CD4-positive, alpha-beta T cell treated with Interleukin-1 beta for 1 hour (primary cell): ENCODE measurements at regions not wholly inside any gene's neighbourhood (a gene's known extent, or its start where the extent isn't known, plus 50 kb on each side); places are given as distances from the start of the nearest gene placed in this dataset.

Source experiments
- DNase-seq, 2 donors: peaks; one replicate each; pipeline ENCODE4 v3.0.0-alpha.2; 2020 to 2022

DNA sequence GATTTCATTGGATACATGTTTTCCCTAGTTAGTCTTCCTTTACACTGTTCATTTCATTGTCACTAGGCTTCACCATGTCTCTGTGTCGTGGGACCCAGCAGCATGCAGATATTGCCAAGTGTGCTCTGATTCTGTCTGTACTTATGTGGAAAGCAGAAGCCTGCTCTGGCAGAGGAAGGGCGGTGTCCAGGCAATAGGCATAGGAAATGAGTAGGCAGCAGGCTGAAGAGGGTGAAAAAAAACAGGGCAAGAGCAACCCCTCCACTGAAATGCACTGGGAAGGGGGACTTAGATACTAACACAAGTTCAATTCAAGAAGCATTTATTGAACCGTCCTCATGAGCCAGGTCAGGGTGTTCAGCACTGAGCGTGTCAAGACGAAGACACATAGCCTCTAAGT, 85.2 kb upstream of the VAV3 start:
- peak in 1 of 2 donors; percentile 54 for DNase-seq

DNA sequence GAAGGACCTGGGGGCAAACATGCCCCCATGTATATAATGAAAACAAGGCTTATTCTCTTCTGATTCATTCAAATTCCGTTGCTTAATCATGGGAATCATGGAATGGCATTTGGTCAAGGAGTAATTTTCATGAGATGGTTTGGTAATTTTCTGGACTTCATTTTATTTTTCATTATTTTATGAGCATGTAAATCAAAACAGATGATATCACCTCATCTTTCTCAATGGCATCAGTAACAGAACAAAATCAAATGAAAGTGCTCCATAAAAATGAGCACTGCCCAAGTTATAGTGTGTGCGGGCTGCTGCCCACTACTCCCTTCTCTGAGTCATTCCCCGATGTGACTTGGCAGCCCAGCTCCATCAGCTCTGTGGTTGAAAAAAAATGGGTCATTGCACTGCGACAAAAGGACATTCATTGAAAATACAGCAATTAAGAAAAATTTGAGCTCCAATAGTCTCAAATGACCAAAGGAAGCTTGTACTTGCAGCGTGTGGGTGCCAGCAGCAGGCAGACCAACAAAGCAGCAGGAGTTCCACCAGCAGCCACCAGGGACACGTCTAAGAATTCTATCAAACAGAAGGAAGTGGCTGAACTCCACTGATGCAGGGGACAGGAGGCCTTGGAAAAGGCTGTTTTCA, 84.3 kb upstream of the VAV3 start:
- DNase-seq = peak; percentile 8 to 48

DNA sequence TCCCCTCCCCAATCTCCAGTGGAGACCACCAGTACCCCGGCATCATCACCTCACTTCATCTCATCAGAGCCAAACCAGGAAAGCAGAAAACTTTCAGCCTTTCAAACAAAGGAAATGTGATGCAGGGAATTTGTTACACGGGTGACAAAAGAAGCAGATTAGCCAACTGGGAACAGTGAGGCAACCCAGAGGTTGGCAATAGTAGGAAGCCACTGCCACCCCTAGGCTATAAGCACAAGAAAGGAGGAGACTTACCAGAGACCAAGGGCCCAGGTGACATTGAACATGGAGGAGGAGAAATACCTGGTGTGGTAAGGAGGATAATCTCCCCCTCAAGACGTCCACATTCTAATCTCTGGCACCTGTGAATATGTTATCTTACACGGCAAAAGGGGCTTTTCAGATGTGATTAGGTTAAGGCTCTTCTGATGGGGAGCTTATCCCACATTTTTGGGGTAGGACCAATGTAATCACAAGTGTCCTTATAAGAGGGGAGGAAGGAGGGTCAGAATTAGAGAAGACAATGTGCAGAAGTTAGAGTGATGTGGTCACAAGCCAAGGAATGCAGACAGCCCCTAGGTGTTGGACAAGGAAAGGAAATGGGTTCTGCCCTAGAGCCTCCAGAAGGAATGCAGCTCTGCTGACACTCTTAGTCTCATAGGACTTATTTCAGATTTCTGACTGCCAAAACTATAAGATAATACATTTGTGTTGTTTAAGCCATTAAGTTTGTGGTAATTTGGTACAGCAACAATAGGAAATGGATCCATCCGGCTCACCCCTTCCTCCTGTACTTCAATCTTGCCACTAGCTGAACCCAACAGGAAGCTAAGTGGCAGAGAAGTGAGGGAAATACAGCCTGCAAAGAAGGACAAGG, 83.6 kb upstream of the VAV3 start:
- DNase-seq = no peak

DNA sequence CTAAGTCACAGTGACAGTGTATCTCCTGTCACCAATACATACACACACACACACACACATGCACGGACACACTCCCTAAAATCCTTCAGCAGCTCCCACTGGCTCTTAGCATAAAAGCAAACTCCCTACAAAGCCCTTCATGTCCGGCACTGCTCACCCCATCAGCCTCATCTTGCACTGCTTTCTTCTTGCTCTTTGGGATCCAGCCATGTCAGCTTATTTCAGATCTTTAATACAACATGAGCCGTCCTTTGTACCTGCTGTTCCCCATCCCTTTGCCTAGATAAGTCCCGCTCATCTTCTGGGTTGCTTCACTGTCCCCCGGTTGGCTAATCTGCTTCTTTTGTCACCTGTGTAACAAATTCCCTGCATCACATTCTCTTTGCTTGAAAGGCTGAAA, 82.1 kb upstream of the VAV3 start:
- no peak for DNase-seq

DNA sequence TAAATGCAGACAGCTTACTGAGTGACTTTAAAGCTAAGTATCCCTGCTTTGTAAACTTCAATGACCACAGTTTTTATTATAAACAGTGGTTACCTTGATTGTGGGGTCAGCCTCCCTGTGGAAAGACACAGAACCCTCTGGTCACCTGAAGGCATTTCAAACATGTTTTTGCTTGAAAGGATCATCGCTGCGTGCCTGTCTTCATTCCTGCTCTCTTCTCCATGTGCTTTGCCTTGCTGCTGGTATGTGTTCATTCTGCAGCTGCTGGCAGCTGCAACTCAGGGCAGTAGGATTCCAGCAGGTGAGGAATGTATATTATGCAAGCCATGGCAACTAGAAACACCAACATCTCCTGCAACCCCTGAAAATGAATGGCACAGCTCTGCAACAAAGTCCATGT, 81.0 kb upstream of the VAV3 start:
- DNase-seq = no peak

DNA sequence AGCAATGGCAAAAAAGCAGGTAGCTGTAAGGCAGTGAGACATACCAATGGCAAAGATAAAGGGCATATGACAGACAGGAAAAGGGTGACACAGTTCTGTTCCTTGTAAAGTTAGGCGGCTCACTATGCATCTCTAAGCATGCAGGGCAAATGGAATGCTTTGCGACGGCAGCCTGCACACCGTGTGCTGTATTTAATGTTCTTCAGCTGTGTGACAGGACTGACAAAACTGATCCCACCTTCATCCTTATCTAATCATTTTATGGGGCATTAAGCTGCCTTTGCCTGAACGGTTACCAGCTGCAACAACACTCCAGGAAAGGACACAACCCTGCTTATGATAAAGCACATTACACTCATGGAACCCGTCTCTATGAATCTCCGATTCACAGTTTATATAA, 80.5 kb upstream of the VAV3 start:
- DNase-seq = no peak

DNA sequence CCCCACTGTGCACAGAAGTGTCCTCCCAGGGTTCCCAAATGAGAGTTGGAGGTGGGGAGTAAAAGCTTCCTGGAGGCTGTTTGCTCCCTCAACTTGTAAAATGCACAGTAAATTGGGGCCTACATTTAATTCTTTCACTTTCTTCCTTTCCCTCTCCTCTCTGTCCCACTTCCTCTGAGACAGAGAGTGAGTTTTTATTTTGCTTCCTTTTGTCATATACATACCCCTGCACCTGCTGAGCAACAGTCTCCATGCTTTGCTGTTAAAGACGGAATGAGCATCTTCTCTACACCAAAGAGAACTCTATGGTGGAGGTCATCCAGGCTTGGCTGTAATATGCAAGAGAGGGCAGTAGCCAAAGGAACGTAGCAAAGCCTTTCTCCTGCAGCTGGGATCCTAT, 79.3 kb upstream of the VAV3 start:
- DNase-seq = no peak

DNA sequence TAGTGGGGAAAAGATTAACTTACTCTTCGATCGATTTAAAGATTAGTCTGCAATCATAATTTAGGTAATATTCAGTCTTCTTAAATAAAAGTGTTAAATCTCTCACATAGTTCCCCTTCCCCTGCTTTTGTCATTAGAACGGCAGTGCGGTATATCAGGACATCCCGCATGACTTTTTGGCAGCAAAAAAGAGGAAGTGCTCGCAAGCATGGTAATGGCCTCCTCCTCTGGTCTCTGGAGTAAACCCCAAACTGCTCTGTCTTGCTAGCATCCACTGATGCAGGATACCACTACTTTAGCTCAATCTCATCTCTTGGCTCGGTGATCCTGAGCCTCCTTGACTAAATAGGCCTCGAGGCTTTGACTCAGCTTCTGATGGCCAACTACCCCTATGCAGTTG, 78.7 kb upstream of the VAV3 start:
- peak in 1 of 2 donors; percentile 60 for DNase-seq

DNA sequence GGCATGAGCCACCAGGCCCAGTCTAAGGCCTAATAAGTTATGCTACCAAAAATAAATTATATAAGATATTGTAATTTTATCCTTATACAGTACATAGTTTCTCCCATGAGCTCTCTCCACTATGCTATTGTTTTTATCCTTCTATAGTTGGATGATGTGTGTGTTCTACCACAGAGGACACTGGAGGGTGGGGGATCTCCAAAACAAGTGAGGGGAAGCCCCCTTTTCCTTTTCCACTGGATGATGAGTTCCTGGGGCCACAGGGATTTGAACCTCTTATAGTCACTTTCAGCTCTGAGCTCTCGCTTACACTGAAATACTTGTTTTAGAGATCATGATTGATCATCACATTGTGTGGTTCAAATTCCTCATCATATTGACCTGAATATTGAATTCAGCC, 77.6 kb upstream of the VAV3 start:
- DNase-seq = no peak

DNA sequence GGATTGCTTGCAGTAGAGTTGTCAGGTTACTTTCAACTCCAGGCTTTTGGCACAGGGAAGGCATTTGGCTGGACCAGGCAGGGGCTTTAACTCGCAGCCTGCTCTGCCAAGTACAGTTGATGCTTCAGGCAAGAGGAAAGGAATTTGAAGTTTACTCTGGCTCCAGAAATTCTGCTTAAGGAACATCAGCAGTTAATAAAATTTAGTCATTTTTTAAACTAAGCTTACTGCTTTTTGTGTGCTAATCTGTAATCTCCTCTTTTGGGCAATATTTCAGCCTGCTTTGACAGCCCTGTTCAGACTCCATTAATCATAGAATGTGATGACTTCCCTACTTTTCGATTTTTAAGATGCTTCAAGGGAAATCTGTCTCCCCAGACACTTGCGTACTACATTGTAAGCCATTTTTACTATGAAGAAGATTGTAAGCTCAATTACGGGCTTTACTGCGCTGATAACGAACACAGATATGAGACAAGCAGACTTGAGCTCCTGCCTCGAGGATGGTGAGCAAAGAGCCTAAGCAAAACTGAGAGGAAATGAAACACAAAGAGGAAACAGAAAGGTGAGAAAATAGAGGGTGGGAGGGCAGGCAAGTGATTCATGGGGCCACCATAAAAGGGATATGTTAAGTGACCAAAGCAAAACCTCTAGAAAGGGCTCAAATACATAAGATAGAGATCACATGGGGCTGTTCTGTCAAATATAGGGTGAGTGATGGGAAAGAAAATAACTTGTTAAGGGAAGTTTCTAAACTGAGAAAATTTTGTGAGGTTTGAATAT, 76.6 kb upstream of the VAV3 start:
- peak; percentile 16 to 18 for DNase-seq

DNA sequence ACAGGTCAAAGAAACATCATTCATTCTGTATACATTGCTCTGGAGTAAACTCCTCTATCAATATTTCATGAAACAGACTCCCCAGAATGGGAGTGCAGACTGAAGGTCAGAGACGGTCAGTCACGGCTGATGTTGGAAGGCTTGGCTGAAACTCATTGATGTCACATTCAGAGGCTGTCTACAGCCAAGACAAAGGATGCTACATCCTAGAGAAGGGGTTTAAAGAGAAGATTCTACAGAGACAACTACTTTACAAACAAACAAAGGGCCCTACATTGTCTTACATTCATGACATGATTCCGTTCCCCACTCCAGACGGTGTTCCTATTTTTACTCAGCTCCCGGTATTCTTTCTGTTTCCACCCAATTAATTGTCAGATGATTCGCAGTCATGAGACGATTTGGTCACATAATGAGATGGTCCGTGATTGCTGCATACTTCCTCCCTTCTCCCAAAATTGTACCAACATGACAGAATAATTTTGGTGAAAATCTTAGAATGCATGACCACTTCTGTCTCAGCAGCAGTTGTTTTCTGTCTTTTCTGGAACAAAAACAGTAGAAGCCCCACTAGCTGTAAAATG, 73.8 kb upstream of the VAV3 start:
- no peak for DNase-seq

DNA sequence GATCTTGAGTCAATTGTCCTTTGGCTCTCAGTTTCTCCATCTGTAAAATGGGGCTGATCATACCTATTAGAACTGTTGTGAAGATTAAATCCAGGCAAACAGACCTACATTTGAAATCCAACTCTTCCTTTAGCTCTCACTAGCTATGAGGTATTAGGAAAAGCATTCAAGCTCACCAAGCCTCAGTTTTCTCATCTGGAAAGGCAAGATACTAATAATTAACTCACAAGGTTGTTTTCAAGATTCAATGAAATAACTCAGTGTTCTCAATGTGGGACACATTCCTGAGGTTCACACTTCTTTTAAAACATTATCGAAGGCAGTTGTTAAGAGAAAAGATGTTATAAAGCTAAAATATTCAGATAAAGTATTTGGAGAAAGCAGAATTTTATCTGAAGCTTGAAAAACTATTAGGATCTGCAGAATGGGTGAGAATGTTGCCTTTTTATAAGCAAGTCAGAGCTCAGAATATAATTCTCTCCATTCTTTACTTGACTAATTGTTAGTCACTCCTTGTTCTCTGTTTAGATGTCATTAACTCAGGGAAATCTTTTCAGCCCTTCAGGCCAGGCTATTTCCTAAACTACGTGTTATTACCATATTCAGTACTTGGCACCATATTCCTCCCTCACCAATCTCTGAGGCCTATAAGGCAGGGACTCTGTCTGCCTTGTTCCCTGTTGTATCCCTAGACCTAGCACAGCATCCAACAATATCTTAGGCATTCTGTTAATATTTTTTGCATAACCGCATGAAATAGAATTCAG, 72.0 kb upstream of the VAV3 start:
- DNase-seq = no peak

DNA sequence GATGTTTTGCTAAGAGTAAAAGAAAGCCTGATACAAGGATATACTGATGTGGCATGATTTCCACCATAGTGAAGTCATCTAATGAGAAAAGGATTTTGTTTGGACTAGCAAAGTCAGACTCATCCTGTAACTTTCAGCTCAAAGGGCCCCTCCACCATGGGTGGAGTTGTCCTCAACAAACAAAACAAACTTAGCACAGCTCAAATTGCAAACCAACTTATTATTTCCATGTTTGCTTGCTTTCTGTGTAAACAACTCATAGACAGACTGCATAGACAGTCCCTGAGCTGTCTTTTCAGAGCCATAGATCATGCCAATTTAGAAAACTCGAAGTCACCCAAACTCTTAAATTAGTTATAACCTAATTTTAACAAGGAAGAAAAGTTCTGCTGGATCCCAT, 69.4 kb upstream of the VAV3 start:
- DNase-seq = no peak

DNA sequence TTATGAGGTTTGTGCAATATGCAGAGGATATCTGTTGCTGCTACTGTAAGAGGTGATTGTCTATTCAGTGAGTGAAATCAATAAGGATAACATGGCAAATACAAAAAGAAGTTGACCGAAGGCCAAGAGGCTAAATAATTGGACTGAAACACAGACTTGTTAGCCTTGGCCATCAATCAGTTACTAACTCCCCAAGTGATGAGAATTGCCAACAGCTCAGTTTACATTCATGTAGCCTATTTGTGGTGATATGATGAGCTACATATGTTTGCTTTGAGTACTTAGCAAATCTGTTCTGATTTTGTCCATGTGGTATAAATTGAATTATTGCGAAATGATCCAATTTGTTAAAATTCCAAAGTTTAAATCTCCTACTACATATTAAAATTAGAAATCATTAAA, 68.6 kb upstream of the VAV3 start:
- no peak for DNase-seq

DNA sequence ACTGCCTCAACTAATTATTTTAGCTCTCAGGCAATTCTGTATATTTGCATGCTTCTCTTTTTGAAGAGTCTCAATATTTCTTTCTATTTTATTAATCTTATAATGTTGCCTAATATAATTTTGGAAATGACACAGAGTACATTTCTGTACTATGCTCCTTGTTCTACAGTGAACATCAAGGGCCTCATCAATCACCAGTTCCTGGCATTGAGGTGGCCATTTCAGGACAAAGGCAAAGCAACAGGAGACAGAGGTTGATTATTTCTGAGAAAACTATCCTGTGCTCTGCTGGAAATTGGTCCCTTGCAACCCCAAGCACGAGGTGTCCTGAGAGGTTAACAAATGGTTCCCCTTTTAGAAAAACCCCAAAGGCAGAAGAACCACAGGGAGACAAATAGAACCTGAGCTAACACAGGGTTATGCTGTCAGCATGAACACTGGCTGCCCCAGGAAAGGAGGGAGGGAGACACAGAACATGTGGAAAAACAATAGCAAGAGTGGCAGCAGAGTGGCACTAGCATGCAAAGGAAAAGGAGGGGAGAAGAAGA, 63.9 kb upstream of the VAV3 start:
- DNase-seq = no peak

DNA sequence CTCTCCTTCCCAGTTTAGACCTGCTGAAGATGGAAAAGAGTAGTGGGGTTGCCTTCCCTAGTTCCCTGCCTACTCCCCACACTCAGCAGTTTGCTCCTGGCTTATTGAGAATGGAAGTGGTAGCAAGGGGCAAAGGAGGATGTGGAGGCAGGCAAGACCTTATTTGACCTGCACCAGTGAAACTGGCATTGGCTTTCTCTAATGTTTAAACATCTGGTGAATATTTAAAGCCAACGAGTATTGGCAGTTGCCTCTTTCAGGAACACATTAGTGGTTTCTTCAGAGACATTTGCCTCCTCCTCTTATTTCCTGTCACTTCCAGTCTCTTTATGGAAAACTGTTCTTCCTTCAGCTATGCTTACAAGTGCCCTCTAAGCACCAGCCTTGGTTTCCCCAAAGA, 62.4 kb upstream of the VAV3 start:
- DNase-seq = no peak

DNA sequence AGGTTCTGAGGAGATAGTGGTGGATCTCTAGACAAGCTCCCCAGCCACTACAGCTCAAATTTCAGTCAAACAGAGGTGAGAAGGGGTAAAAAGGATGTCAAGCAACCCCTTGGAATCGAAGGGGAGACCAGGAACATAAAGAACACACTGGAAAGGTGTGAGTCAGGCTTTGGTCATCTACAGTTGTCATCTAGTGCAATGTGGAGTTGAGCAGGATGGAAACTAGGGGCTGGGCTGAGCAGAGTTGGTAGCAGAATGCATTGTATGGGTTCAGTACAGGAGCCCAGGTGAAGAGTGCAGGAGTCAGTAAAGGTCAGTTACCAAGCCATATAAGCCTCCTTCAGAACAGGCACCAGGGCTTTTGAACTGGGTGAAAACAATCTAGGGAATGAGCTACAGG, 52.7 kb upstream of the VAV3 start:
- no peak for DNase-seq

DNA sequence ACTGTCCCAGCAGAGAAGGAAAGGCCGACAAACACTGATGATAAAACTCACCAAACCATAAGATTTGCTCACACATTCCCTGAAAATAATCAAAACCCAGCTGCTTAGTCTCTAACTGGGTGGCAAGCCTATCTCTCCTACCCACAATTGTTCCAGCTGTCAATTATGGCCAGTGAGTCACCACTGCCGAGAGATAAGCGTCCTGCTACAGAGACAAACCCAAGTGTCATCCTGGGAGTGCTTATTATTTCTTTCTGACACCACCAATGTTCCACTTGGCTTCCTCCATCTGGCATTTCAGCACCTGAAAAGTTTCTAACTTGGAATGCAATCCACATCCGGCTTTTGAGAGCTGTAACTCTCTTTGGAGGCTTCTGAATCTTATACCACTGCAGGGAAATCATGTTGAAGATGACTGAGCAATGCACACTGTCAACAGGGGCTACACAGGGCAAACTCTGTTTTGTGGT, 51.5 kb upstream of the VAV3 start:
- no peak for DNase-seq
